Right cardiac atrium (tissue), 5 donors: ENCODE measurements at regions not wholly inside any gene's neighbourhood (a gene's known extent, or its start where the extent isn't known, plus 50 kb on each side); places are given as distances from the start of the nearest gene placed in this dataset.

Source experiments
- ATAC-seq, 2 donors: fragments of 200-7000 bp; cut with Tn5 transposase; one replicate each; pipeline versions ENCODE4 v1.8.0 to v1.9.1; 2020; ENCODE audit warnings: moderate library complexity in 2 of 2, mild to moderate bottlenecking in 1 of 2
- DNase-seq, 3 donors: peaks; one replicate each; pipeline ENCODE4 v3.0.0-alpha.2; 2020
- H3K27ac ChIP-seq: one replicate; pipeline ENCODE4 v1.5.1; 2013; ENCODE audit warnings: mild to moderate bottlenecking, low read length, control low read depth, moderate library complexity
- H3K27me3 ChIP-seq: one replicate; pipeline ENCODE4 v1.6.1; 2013; ENCODE audit not compliant: control insufficient read depth, insufficient read depth
- H3K4me1 ChIP-seq: one replicate; pipeline ENCODE4 v1.6.1; 2013; ENCODE audit warnings: low read length; ENCODE audit not compliant: control insufficient read depth, insufficient read depth
- H3K4me3 ChIP-seq: one replicate; pipeline ENCODE4 v1.5.1; 2013; ENCODE audit warnings: low read length, control low read depth
- H3K9me3 ChIP-seq: one replicate; pipeline ENCODE4 v1.6.1; 2013; ENCODE audit warnings: low read length; ENCODE audit not compliant: control insufficient read depth
- WGBS: extraction: QIAGEN DNeasy Blood & Tissue Kit; methylation state at CpG from one replicate; pipeline ENCODE4 v1.1.7; 2013; 5-methylcytosine and 5-hydroxymethylcytosine counted together
- intact Hi-C, 4 donors: fragments of 100-400 bp; cut with DNase I; formaldehyde crosslinking; loops; one replicate each; pipeline versions ENCODE4 v1.11.0 to v1.14.0; 2022 to 2023
- donor health status: healthy with polysubstance abuse.
- donor health status: DM: no; HTN: yes; CAD: no.
- donor health status: DM: no; HTN: no; CAD: no.
- donor health status: DM: no; HTN: yes; CAD: no; lungs with severe emphysema.
- donor health status: DM: yes; HTN: yes; CAD: no.

- WGBS: 83% methylated on average over 3 of the region's 3 CpGs
These were observed 99.4 kb upstream of the PTPN3 start for GRCh38 chr9:109597496-109597895.

GRCh38 chr9:109599131-109599530, 101.0 kb upstream of the PTPN3 start:
- H3K27me3 ChIP-seq: no peaks in the 10 kb centered on the region
- no peaks in the 10 kb centered on the region for H3K9me3 ChIP-seq
- intact Hi-C loops: no loop called here
- no peak overlapping the region for H3K27ac ChIP-seq
- ATAC-seq (no peak), DNase-seq (no peak)
- WGBS: 95% methylated on average over 2 of the region's 2 CpGs
- H3K4me1 ChIP-seq: no peaks in the 10 kb centered on the region
- no peak overlapping the region for H3K4me3 ChIP-seq

More at GRCh38 chr9:109597496-109597895, 99.4 kb upstream of the PTPN3 start:
- H3K27me3 ChIP-seq: no peaks in the 10 kb centered on the region
- no peak for ATAC-seq
- intact Hi-C loops: no loop called here
- no peaks in the 10 kb centered on the region for H3K4me1 ChIP-seq
- H3K4me3 ChIP-seq: no peak overlapping the region
- H3K9me3 ChIP-seq: no peaks in the 10 kb centered on the region
- H3K27ac ChIP-seq: no peak overlapping the region
- no peak for DNase-seq

- no peaks in the 10 kb centered on the region for H3K4me1 ChIP-seq
- intact Hi-C loops: no loop called here
- DNase-seq: no peak
- H3K27ac ChIP-seq: no peak overlapping the region
- 70% methylated on average over 6 of the region's 6 CpGs for WGBS
- no peak overlapping the region for H3K4me3 ChIP-seq
- ATAC-seq: no peak
- H3K27me3 ChIP-seq: no peaks in the 10 kb centered on the region
- no peaks in the 10 kb centered on the region for H3K9me3 ChIP-seq
These were observed 101.6 kb upstream of the PTPN3 start for GRCh38 chr9:109599711-109600110.

GRCh38 chr9:109600142-109600541, 102.0 kb upstream of the PTPN3 start:
- DNase-seq (no peak), ATAC-seq (no peak)
- intact Hi-C loops: no loop called here
- 54% methylated on average over 2 of the region's 2 CpGs for WGBS
- H3K4me3 ChIP-seq: no peak overlapping the region
- no peaks in the 10 kb centered on the region for H3K27me3 ChIP-seq
- no peaks in the 10 kb centered on the region for H3K9me3 ChIP-seq
- no peak overlapping the region for H3K27ac ChIP-seq
- H3K4me1 ChIP-seq: no peaks in the 10 kb centered on the region

GRCh38 chr9:109601181-109601580, 103.1 kb upstream of the PTPN3 start:
- WGBS: 90% methylated on average over 1 of the region's 1 CpG
- Histone ChIP-seq H3K27ac (no peak overlapping the region), H3K4me1 (no peaks in the 10 kb centered on the region), H3K27me3 (no peaks in the 10 kb centered on the region), H3K4me3 (no peak overlapping the region), H3K9me3 (no peaks in the 10 kb centered on the region)
- ATAC-seq (no peak), DNase-seq (no peak)
- intact Hi-C loops: no loop called here

- no peak for ATAC-seq
- Histone ChIP-seq H3K4me3 (no peak overlapping the region), H3K9me3 (no peaks in the 10 kb centered on the region), H3K4me1 (no peaks in the 10 kb centered on the region), H3K27me3 (no peaks in the 10 kb centered on the region), H3K27ac (no peak overlapping the region)
- no peak for DNase-seq
- intact Hi-C loops: no loop called here
- 79% methylated on average over 4 of the region's 4 CpGs for WGBS
These were observed 104.9 kb upstream of the PTPN3 start for GRCh38 chr9:109602987-109603386.

- intact Hi-C loops: no loop called here
- 61% methylated on average over 6 of the region's 6 CpGs for WGBS
- H3K9me3 ChIP-seq: no peaks in the 10 kb centered on the region
These were observed 106.0 kb upstream of the PTPN3 start for GRCh38 chr9:109604131-109604530.

GRCh38 chr9:109604781-109605180, 106.7 kb upstream of the PTPN3 start:
- Histone ChIP-seq H3K4me3 (no peak overlapping the region), H3K9me3 (no peaks in the 10 kb centered on the region), H3K27me3 (no peaks in the 10 kb centered on the region), H3K4me1 (no peaks in the 10 kb centered on the region), H3K27ac (no peak overlapping the region)
- peak; percentile 50 to 54 for ATAC-seq
- no peak for DNase-seq
- intact Hi-C loops: no loop called here
- 64% methylated on average over 1 of the region's 1 CpG for WGBS

More at GRCh38 chr9:109604131-109604530, 106.0 kb upstream of the PTPN3 start:
- DNase-seq: no peak
- Histone ChIP-seq H3K4me1 (no peaks in the 10 kb centered on the region), H3K4me3 (no peak overlapping the region), H3K27ac (no peak overlapping the region), H3K27me3 (no peaks in the 10 kb centered on the region)
- no peak for ATAC-seq

- Histone ChIP-seq H3K27ac (no peak overlapping the region), H3K27me3 (no peaks in the 10 kb centered on the region), H3K4me1 (no peaks in the 10 kb centered on the region), H3K9me3 (no peaks in the 10 kb centered on the region), H3K4me3 (no peak overlapping the region)
- DNase-seq: no peak
- ATAC-seq: no peak
- whole genome bisulfite sequencing: 87% methylated on average over 1 of the region's 1 CpG
- intact Hi-C loops: no loop called here
These were observed 111.0 kb upstream of the PTPN3 start for GRCh38 chr9:109609060-109609459.

- ATAC-seq (no peak), DNase-seq (no peak)
- no peaks in the 10 kb centered on the region for H3K4me1 ChIP-seq
- H3K4me3 ChIP-seq: no peak overlapping the region
- no peaks in the 10 kb centered on the region for H3K9me3 ChIP-seq
- intact Hi-C loops: no loop called here
- WGBS: 87% methylated on average over 1 of the region's 1 CpG
- no peak overlapping the region for H3K27ac ChIP-seq
- no peaks in the 10 kb centered on the region for H3K27me3 ChIP-seq
These were observed 118.5 kb upstream of the PTPN3 start for GRCh38 chr9:109616571-109617120.

- no peaks in the 10 kb centered on the region for H3K9me3 ChIP-seq
- H3K4me3 ChIP-seq: no peak overlapping the region
- ATAC-seq (no peak), DNase-seq (no peak)
- intact Hi-C loops: no loop called here
- WGBS: 73% methylated on average over 3 of the region's 3 CpGs
- H3K27me3 ChIP-seq: no peaks in the 10 kb centered on the region
- no peak overlapping the region for H3K27ac ChIP-seq
- H3K4me1 ChIP-seq: no peaks in the 10 kb centered on the region
These were observed 121.2 kb upstream of the PTPN3 start for GRCh38 chr9:109619310-109619709.

GRCh38 chr9:109624143-109624542, 126.0 kb upstream of the PTPN3 start:
- Histone ChIP-seq H3K4me1 (peaks cover 2% of the 10 kb centered on the region), H3K9me3 (no peaks in the 10 kb centered on the region), H3K4me3 (no peak overlapping the region), H3K27ac (no peak overlapping the region), H3K27me3 (no peaks in the 10 kb centered on the region)
- intact Hi-C loops: loop anchor here in 1 of 4 donors (10.0 kb wide), 1 partner anchor 199 kb away; no protein-coding TSS in a partner anchor
- WGBS: 58% methylated on average over 3 of the region's 3 CpGs
- no peak for DNase-seq
- ATAC-seq: peak in 1 of 2 donors; percentile 56
